GM19328 (cell line): ENCODE measurements at regions not wholly inside any gene's neighbourhood (a gene's known extent, or its start where the extent isn't known, plus 50 kb on each side); places are given as distances from the start of the nearest gene placed in this dataset.
"Not testable (repeated sequence)": the region's sequence is repeated elsewhere in the genome, so short reads cannot be mapped to it uniquely, and the experiment has no call there.

Source experiments
- ATAC-seq: cut with Tn5 transposase; IDR thresholded peaks from one replicate; pipeline ENCODE4 v1.9.1; 2021; ENCODE audit warnings: mild to moderate bottlenecking, moderate library complexity; ENCODE audit not compliant: unreplicated experiment

DNA sequence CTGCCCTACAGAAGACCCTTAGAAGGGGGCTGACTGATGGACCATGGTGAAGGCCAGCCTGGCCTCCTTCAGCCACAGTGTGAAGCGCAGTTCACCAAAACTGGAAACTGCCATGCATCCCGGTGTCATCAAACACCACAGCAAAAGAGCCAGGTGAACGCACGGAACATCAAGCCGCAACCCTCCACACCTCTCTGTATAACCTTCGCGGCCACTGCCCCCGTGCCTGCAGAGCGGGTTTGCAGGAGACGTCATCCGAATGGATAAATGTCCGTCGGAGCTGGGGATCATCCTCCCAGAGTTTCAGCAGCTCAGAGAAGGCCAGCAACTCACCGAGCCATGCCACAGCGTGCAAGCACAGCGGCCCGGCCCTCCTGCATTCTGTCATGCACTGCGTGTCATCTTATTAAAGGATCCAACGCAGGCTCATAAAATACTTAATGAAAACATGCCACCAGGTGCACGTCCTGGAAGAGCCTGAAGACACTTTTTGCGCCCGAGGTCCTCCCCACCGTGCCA lies 309.9 kb downstream of the BRD1 start:
- no peak for ATAC-seq

- ATAC-seq = no peak
These were observed 310.5 kb downstream of the BRD1 start for GRCh38 chr22:49517211-49517610.

- no peak for ATAC-seq
These were observed 312.2 kb downstream of the BRD1 start for GRCh38 chr22:49515475-49515874.

GRCh38 chr22:49514641-49515040 lies 313.0 kb downstream of the BRD1 start:
- no peak for ATAC-seq

DNA sequence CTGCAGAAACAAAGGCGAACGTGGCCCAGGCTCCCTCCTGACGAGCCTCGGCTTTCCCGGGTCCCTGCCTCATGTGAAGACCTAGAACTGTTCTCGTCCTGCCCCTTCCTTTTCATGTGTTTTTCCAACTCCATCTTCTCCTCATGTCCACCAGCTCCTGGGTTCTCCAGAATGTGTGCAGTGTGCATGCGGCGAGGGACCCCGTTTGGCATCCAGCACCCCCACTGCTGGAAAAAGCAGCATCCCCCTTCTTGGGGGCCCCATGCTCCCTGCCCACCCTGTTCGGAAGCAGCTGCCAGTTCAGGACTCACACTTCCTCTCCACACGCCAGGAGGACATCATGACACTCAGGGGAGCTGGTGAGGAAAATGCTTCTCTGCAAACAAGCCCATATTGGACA lies 313.5 kb downstream of the BRD1 start:
- ATAC-seq = no peak

- no peak for ATAC-seq
These were observed 314.3 kb downstream of the BRD1 start for GRCh38 chr22:49513358-49513851.

- ATAC-seq = no peak
These were observed 315.0 kb downstream of the BRD1 start for GRCh38 chr22:49512487-49513165.

- not testable (repeated sequence) for ATAC-seq
These were observed 316.1 kb downstream of the BRD1 start for GRCh38 chr22:49511393-49512189.

DNA sequence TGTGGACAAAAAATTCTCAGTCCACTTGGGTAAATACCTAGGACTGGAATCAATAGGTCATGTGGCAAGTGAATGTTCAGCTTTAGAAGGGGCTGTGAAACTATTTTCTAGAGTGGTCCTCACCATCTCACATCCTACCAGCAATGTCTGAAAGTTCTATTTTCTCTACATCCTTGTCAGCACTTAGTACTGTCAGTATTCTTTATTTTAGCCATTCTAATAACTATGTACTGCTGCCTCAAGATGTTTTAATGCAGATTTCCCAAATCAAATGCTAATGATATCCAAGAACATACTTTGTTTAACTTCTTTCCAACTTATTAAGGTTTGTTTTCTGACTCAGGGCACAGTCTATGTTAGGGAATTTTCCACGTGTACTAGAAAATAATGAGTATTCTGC lies 317.0 kb downstream of the BRD1 start:
- no peak for ATAC-seq

- no peak for ATAC-seq
These were observed 318.7 kb downstream of the BRD1 start for GRCh38 chr22:49509016-49509415.

DNA sequence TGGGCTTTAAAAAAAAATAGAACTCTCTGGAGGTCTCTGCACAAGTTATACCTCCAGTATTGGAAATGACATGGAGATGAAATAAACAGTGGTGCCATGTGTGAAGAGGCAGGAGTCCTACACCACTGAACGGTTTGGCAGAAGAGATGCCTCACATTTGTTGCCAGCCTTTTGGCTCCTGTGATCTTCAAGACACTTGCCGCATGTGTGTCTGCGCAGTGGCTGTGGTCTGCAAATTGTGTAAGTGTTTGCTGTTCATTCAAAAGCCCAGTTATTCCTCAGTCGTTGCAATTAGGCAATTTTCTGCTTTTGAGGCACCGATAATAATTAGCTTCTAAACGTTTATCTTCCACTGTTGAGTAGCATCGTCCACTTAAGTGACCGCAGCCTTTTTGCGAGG lies 319.1 kb downstream of the BRD1 start:
- ATAC-seq = no peak

GRCh38 chr22:49507607-49508292 lies 319.9 kb downstream of the BRD1 start:
- ATAC-seq = no peak

GRCh38 chr22:49506010-49506400 lies 321.7 kb downstream of the BRD1 start:
- no peak for ATAC-seq

- no peak for ATAC-seq
These were observed 322.2 kb downstream of the BRD1 start for GRCh38 chr22:49505337-49506009.

- no peak for ATAC-seq
These were observed 323.7 kb downstream of the BRD1 start for GRCh38 chr22:49503896-49504521.

GRCh38 chr22:49503321-49503720 lies 324.4 kb downstream of the BRD1 start:
- ATAC-seq = no peak

GRCh38 chr22:49502126-49502826 lies 325.4 kb downstream of the BRD1 start:
- ATAC-seq = no peak

DNA sequence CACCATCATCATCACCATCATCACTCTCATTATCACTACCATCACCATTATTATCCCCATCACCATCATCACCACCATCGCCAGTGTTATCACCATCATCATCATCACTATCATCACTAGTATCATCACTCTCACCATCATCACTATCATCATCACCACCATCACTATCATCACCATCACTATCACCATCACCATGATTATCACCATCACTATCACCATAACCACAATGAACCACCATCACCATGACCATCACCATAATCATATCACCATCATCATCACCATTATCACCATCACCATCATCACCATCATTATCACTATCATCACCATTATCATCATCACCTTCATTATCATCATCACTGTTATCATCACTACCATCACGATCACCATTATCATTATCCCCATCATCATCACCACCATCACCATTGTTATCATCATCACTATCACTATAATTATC lies 326.7 kb downstream of the BRD1 start:
- ATAC-seq = no peak

- no peak for ATAC-seq
These were observed 327.6 kb downstream of the BRD1 start for GRCh38 chr22:49500076-49500460.
